H9 (cell line): ENCODE measurements at regions not wholly inside any gene's neighbourhood (a gene's known extent, or its start where the extent isn't known, plus 50 kb on each side); places are given as distances from the start of the nearest gene placed in this dataset.

Experiments
- DNase-seq: peaks from one replicate; pipeline ENCODE4 v3.0.0-alpha.2; 2017
- H2AFZ ChIP-seq: one replicate; pipeline ENCODE4 v1.6.1; 2013; ENCODE audit warnings: mild to moderate bottlenecking, low read length, control low read depth, moderate library complexity
- H2AK5ac ChIP-seq: 2 replicates; pipeline ENCODE4 v1.6.1; 2013; ENCODE audit warnings: low read length, control low read depth, mixed read lengths; ENCODE audit not compliant: insufficient read length
- H2BK120ac ChIP-seq: one replicate; pipeline ENCODE4 v1.6.1; 2013; ENCODE audit warnings: low read depth, mild to moderate bottlenecking, low read length, control low read depth, inconsistent platforms; ENCODE audit not compliant: poor library complexity, severe bottlenecking
- H2BK12ac ChIP-seq: 2 replicates; pipeline ENCODE4 v1.6.1; 2013; ENCODE audit warnings: low read length, control low read depth, mixed read lengths, low read depth; ENCODE audit not compliant: insufficient read length
- H2BK15ac ChIP-seq: 2 replicates; pipeline ENCODE4 v1.6.1; 2013; ENCODE audit warnings: low read depth, low read length, control low read depth
- H2BK20ac ChIP-seq: one replicate; pipeline ENCODE4 v1.6.1; 2013; ENCODE audit warnings: low read depth, mild to moderate bottlenecking, low read length, control low read depth, inconsistent platforms; ENCODE audit not compliant: poor library complexity, severe bottlenecking
- H2BK5ac ChIP-seq: 2 replicates; pipeline ENCODE4 v1.6.1; 2013; ENCODE audit warnings: low read length, control low read depth, mixed read lengths; ENCODE audit not compliant: insufficient read length
- H3K14ac ChIP-seq: 2 replicates; pipeline ENCODE4 v1.6.1; 2013; ENCODE audit warnings: low read length, control low read depth; ENCODE audit not compliant: insufficient read depth
- H3K18ac ChIP-seq: 2 replicates; pipeline ENCODE4 v1.6.1; 2013; ENCODE audit warnings: low read depth, mild to moderate bottlenecking, mixed read lengths, low read length, control low read depth; ENCODE audit not compliant: insufficient read length
- H3K23ac ChIP-seq: 2 replicates; pipeline ENCODE4 v1.6.1; 2013; ENCODE audit warnings: low read length, control low read depth, mixed read lengths, low read depth; ENCODE audit not compliant: insufficient read length
- H3K23me2 ChIP-seq: 2 replicates; pipeline ENCODE4 v1.6.1; 2013; ENCODE audit warnings: low read depth, mild to moderate bottlenecking, mixed read lengths, low read length, control low read depth; ENCODE audit not compliant: insufficient read length, poor library complexity, severe bottlenecking
- H3K27ac ChIP-seq: 2 replicates; pipeline ENCODE4 v1.5.1; 2013; ENCODE audit warnings: low read length, control low read depth, mixed read lengths, low read depth; ENCODE audit not compliant: insufficient read length
- H3K27me3 ChIP-seq: 2 replicates; pipeline ENCODE4 v1.6.1; 2013; ENCODE audit warnings: low read length, control low read depth, inconsistent platforms; ENCODE audit not compliant: insufficient read depth
- H3K4ac ChIP-seq: 2 replicates; pipeline ENCODE4 v1.6.1; 2013; ENCODE audit warnings: low read depth, mild to moderate bottlenecking, control low read depth, inconsistent platforms, low read length, moderate library complexity
- H3K4me1 ChIP-seq: 2 replicates; pipeline ENCODE4 v1.6.1; 2013; ENCODE audit warnings: low read length, control low read depth, inconsistent platforms; ENCODE audit not compliant: insufficient read depth
- H3K4me2 ChIP-seq: 2 replicates; pipeline ENCODE4 v1.6.1; 2013; ENCODE audit warnings: low read length, control low read depth, mixed read lengths; ENCODE audit not compliant: insufficient read length, insufficient read depth
- H3K56ac ChIP-seq: 2 replicates; pipeline ENCODE4 v1.6.1; 2013; ENCODE audit warnings: low read depth, mild to moderate bottlenecking, mixed read lengths, low read length, control low read depth; ENCODE audit not compliant: insufficient read length
- H3K79me1 ChIP-seq: 2 replicates; pipeline ENCODE4 v1.6.1; 2013; ENCODE audit warnings: low read depth, mild to moderate bottlenecking, moderate library complexity, low read length, control low read depth, inconsistent platforms; ENCODE audit not compliant: insufficient read depth, poor library complexity, severe bottlenecking
- H3K79me2 ChIP-seq: 2 replicates; pipeline ENCODE4 v1.6.1; 2013; ENCODE audit warnings: low read length, control low read depth, inconsistent platforms; ENCODE audit not compliant: insufficient read depth
- H3K9ac ChIP-seq: 2 replicates; pipeline ENCODE4 v1.6.1; 2013; ENCODE audit warnings: low read length, control low read depth, mixed read lengths; ENCODE audit not compliant: insufficient read length; ENCODE audit errors: extremely low read depth
- H3K9me3 ChIP-seq: one replicate; pipeline ENCODE4 v1.6.1; 2013; ENCODE audit warnings: low read depth, low read length, inconsistent platforms; ENCODE audit not compliant: control insufficient read depth
- H3T11ph ChIP-seq: one replicate; pipeline ENCODE4 v1.6.1; 2013; ENCODE audit warnings: mild to moderate bottlenecking, low read length, control low read depth, inconsistent platforms
- H4K20me1 ChIP-seq: one replicate; pipeline ENCODE4 v1.6.1; 2013; ENCODE audit not compliant: control insufficient read depth, insufficient read length, insufficient read depth
- H4K5ac ChIP-seq: 2 replicates; pipeline ENCODE4 v1.6.1; 2013; ENCODE audit warnings: low read depth, mild to moderate bottlenecking, mixed read lengths, low read length, control low read depth; ENCODE audit not compliant: insufficient read length
- H4K8ac ChIP-seq: replicated peaks from 2 replicates; pipeline ENCODE4 v1.6.1; 2013; ENCODE audit warnings: low read length, control low read depth, mixed read lengths, low read depth; ENCODE audit not compliant: insufficient read length
- H4K91ac ChIP-seq: 2 replicates; pipeline ENCODE4 v1.6.1; 2013; ENCODE audit warnings: low read depth, mild to moderate bottlenecking, moderate library complexity, mixed read lengths, low read length, control low read depth; ENCODE audit not compliant: insufficient read length
- H3K27ac Mint-ChIP-seq, 3 experiments: 2 replicates in 2 of 3; 3 replicates in 1 of 3; pipeline ENCODE4 v1.8.0; 2020 to 2021; ENCODE audit warnings: mixed read lengths in 3 of 3, mild to moderate bottlenecking in 1 of 3, moderate library complexity in 1 of 3
- H3K27me3 Mint-ChIP-seq: 2 replicates; pipeline ENCODE4 v1.8.0; 2021; ENCODE audit warnings: low read depth, mild to moderate bottlenecking, moderate library complexity, mixed read lengths
- H3K36me3 Mint-ChIP-seq, 3 experiments: 2 replicates in 2 of 3; 3 replicates in 1 of 3; pipeline ENCODE4 v1.8.0; 2020 to 2021; ENCODE audit warnings: low read depth in 3 of 3, mixed read lengths in 3 of 3; ENCODE audit not compliant: insufficient read depth in 1 of 3
- H3K4me1 Mint-ChIP-seq, 2 experiments: 2 replicates each; pipeline ENCODE4 v1.8.0; 2020; ENCODE audit warnings: mixed read lengths in 2 of 2
- H3K4me3 Mint-ChIP-seq, 2 experiments: 2 replicates in 1 of 2; 3 replicates in 1 of 2; pipeline ENCODE4 v1.8.0; 2020 to 2021; ENCODE audit warnings: mild to moderate bottlenecking in 2 of 2, mixed read lengths in 2 of 2, moderate library complexity in 1 of 2
- H3K9me3 Mint-ChIP-seq, 2 experiments: 2 replicates in 1 of 2; 3 replicates in 1 of 2; pipeline ENCODE4 v1.8.0; 2020; ENCODE audit warnings: mild to moderate bottlenecking in 2 of 2, mixed read lengths in 2 of 2, moderate library complexity in 1 of 2
- WGBS: extraction: QIAGEN DNeasy Blood & Tissue Kit; methylation state at CpG from one replicate; pipeline ENCODE4 v1.1.7; 2013; ENCODE audit warnings: missing lambda C conversion rate, low lambda C conversion rate, mixed read lengths; ENCODE audit not compliant: insufficient read length; ENCODE audit errors: extremely low coverage; 5-methylcytosine and 5-hydroxymethylcytosine counted together
- TF ChIP-seq, protein P1 (sequence below): fragments of 200-600 bp; sonication (generic); conservative IDR thresholded peaks from 3 replicates; pipeline ENCODE4 v1.8.0; 2021; ENCODE audit warnings: antibody characterized with exemption, mild to moderate bottlenecking

DNA sequence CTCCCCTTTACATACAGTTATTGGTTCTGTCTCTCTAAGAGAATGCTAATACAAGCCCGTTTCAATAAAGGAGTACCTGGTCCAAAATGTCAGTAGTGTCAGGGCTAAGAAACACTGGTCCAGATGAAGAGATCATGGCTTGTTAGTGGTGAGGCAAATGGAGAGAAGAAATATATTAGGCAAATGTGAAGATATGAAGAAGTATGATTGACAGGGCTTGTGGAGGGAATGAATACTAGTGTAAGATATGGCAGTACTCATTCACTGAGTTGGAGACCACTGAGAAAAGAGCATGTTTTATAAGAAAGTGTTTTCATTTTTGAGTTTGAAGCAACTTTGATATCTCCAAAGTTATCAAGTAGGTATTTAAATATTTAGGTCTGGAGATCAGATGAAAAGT lies 290.5 kb upstream of the MEF2C start:
- H3K4me1 ChIP-seq, result no peaks in the 10 kb centered on the region
- H4K5ac ChIP-seq, result no peak overlapping the region
- no peak overlapping the region for H3T11ph ChIP-seq
- H3K79me1 ChIP-seq, result no peaks in the 10 kb centered on the region
- H3K27me3 ChIP-seq, result no peaks in the 10 kb centered on the region
- no peak overlapping the region for H2BK5ac ChIP-seq
- no peaks in the 10 kb centered on the region for H3K27me3 Mint-ChIP-seq
- no peak overlapping the region for H2BK120ac ChIP-seq
- H2BK12ac ChIP-seq, result no peak overlapping the region
- H3K79me2 ChIP-seq, result no peaks in the 10 kb centered on the region
- H3K23ac ChIP-seq, result no peak overlapping the region
- no peak overlapping the region for H3K9ac ChIP-seq
- no peaks in the 10 kb centered on the region for H3K4me1 Mint-ChIP-seq
- no peak overlapping the region for H3K4me2 ChIP-seq
- no peaks in the 10 kb centered on the region for H4K20me1 ChIP-seq
- no peaks in the 10 kb centered on the region for H3K23me2 ChIP-seq
- peaks cover 0 to 2% (median 0%) of the 10 kb centered on the region in 3 experiments; a peak in 2 of 7 replicates for H3K36me3 Mint-ChIP-seq
- H3K56ac ChIP-seq, result no peak overlapping the region
- no peak overlapping the region for H2BK15ac ChIP-seq
- no peak overlapping the region for H4K91ac ChIP-seq
- no peak overlapping the region for H3K14ac ChIP-seq
- no peaks in the 10 kb centered on the region for H3K9me3 ChIP-seq
- H3K27ac Mint-ChIP-seq, result no peak overlapping the region
- H4K8ac ChIP-seq, result no peak overlapping the region
- TF ChIP-seq, protein P1, sequence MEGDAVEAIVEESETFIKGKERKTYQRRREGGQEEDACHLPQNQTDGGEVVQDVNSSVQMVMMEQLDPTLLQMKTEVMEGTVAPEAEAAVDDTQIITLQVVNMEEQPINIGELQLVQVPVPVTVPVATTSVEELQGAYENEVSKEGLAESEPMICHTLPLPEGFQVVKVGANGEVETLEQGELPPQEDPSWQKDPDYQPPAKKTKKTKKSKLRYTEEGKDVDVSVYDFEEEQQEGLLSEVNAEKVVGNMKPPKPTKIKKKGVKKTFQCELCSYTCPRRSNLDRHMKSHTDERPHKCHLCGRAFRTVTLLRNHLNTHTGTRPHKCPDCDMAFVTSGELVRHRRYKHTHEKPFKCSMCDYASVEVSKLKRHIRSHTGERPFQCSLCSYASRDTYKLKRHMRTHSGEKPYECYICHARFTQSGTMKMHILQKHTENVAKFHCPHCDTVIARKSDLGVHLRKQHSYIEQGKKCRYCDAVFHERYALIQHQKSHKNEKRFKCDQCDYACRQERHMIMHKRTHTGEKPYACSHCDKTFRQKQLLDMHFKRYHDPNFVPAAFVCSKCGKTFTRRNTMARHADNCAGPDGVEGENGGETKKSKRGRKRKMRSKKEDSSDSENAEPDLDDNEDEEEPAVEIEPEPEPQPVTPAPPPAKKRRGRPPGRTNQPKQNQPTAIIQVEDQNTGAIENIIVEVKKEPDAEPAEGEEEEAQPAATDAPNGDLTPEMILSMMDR, result no peak
- H3K27ac ChIP-seq, result no peak overlapping the region
- H3K4ac ChIP-seq, result no peak overlapping the region
- no peak overlapping the region for H3K4me3 Mint-ChIP-seq
- DNase-seq, result no peak
- no peak overlapping the region for H2AFZ ChIP-seq
- H2BK20ac ChIP-seq, result no peak overlapping the region
- H3K9me3 Mint-ChIP-seq, result peaks cover 0 to 2% of the 10 kb centered on the region in 2 experiments; a peak in 2 of 5 replicates
- no CpG with 5 or more reads among the region's 1 CpG for WGBS
- H3K18ac ChIP-seq, result no peak overlapping the region
- H2AK5ac ChIP-seq, result no peak overlapping the region
